ENCODE measurements at regions not wholly inside any gene's neighbourhood (a gene's known extent, or its start where the extent isn't known, plus 50 kb on each side); places are given as distances from the start of the nearest gene placed in this dataset.

DNA sequence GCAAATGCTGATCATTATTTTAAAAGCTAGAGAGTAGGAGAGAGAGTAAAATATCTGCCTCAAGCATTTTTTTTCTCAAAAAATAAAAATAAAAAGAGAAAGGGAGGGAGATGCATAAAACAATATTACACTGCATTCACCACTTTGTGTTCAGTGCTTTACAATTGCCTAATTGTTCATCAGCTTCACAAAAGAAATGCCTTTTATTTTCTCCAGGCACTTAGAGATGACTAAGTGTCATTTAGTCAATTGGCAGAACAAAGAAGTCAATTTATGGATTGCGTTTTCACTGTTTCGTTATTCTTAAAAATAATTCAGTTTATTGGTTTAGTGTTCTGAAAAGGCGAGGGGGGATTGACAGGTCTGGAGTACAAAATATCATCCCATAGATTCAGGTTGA, 232.5 kb upstream of the CCNH start:
- Histone ChIP-seq H3K27me3 (ENCODE audit: control insufficient read depth, insufficient read depth, low read length) (no peaks in the 10 kb centered on the region), H3K27ac (ENCODE audit: low read length) (no peak overlapping the region), H3K36me3 (ENCODE audit: control insufficient read depth, insufficient read depth, low read length) (no peaks in the 10 kb centered on the region; the same call in 1 of the 2 replicates), H3K4me3 (ENCODE audit: low read depth in 2 of 2, low read length in 2 of 2) (no peak overlapping the region), H3K4me1 (ENCODE audit: control insufficient read depth, insufficient read depth, low read length) (no peaks in the 10 kb centered on the region), H3K9me3 (ENCODE audit: control insufficient read depth, insufficient read depth, low read depth, low read length) (no peaks in the 10 kb centered on the region)
- no peak for ATAC-seq
- ChIA-PET CTCF (no interaction called here), POLR2A (no interaction called here)
- no TSS peak for BruUV-seq (replicated peaks)
- no peak for TF ChIP-seq SIN3A (IDR thresholded peaks at IDR 0.05; ENCODE audit: borderline replicate concordance, insufficient read depth, low read depth, low read length)
- TF ChIP-seq, protein P1, sequence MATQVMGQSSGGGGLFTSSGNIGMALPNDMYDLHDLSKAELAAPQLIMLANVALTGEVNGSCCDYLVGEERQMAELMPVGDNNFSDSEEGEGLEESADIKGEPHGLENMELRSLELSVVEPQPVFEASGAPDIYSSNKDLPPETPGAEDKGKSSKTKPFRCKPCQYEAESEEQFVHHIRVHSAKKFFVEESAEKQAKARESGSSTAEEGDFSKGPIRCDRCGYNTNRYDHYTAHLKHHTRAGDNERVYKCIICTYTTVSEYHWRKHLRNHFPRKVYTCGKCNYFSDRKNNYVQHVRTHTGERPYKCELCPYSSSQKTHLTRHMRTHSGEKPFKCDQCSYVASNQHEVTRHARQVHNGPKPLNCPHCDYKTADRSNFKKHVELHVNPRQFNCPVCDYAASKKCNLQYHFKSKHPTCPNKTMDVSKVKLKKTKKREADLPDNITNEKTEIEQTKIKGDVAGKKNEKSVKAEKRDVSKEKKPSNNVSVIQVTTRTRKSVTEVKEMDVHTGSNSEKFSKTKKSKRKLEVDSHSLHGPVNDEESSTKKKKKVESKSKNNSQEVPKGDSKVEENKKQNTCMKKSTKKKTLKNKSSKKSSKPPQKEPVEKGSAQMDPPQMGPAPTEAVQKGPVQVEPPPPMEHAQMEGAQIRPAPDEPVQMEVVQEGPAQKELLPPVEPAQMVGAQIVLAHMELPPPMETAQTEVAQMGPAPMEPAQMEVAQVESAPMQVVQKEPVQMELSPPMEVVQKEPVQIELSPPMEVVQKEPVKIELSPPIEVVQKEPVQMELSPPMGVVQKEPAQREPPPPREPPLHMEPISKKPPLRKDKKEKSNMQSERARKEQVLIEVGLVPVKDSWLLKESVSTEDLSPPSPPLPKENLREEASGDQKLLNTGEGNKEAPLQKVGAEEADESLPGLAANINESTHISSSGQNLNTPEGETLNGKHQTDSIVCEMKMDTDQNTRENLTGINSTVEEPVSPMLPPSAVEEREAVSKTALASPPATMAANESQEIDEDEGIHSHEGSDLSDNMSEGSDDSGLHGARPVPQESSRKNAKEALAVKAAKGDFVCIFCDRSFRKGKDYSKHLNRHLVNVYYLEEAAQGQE (IDR thresholded peaks at IDR 0.05; ENCODE audit: insufficient read depth in 1 of 2, low read depth in 2 of 2, low read length in 1 of 2): no peak
- TF ChIP-seq TCF7L2 (IDR thresholded peaks at IDR 0.05; ENCODE audit: low read depth, low read length): no peak
- TF ChIP-seq POLR2AphosphoS5 (IDR thresholded peaks at IDR 0.05; ENCODE audit: low read depth, low read length): no peak
- TF ChIP-seq, protein P2, sequence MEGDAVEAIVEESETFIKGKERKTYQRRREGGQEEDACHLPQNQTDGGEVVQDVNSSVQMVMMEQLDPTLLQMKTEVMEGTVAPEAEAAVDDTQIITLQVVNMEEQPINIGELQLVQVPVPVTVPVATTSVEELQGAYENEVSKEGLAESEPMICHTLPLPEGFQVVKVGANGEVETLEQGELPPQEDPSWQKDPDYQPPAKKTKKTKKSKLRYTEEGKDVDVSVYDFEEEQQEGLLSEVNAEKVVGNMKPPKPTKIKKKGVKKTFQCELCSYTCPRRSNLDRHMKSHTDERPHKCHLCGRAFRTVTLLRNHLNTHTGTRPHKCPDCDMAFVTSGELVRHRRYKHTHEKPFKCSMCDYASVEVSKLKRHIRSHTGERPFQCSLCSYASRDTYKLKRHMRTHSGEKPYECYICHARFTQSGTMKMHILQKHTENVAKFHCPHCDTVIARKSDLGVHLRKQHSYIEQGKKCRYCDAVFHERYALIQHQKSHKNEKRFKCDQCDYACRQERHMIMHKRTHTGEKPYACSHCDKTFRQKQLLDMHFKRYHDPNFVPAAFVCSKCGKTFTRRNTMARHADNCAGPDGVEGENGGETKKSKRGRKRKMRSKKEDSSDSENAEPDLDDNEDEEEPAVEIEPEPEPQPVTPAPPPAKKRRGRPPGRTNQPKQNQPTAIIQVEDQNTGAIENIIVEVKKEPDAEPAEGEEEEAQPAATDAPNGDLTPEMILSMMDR (IDR thresholded peaks at IDR 0.05): no peak
- in situ Hi-C loops (cut with HindIII; ENCODE audit: low pct_unique_long_range_greater_than_20kb, low sequenced_read_pairs) (no loop called here), intact Hi-C loops (cut with micrococcal nuclease; ENCODE audit: unreplicated experiment) (no loop called here)
- no peak for DNase-seq (ENCODE audit: low read depth, low spot score)

DNA sequence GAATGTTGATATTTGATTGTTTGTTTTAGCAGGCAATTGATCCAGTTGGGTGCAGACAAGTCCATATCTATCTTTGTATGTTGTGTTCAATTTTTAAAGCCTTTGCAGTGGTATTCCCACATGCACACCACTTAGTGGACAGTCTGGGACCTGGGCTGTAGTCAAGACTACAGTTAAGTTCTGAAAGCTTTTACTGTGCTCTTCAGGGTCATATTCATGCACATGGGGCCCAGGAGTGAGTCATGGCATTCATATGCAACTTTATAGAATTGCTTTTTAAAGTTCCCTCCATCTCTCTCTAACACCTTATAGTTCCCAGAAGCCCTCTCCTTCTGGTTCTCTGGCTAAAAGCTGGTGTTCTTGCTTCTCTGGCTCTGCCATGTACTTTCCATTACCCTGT, 228.2 kb upstream of the CCNH start:
- Histone ChIP-seq H3K36me3 (ENCODE audit: control insufficient read depth, insufficient read depth, low read length) (no peaks in the 10 kb centered on the region; the same call in 1 of the 2 replicates), H3K9me3 (ENCODE audit: control insufficient read depth, insufficient read depth, low read depth, low read length) (no peaks in the 10 kb centered on the region), H3K4me1 (ENCODE audit: control insufficient read depth, insufficient read depth, low read length) (no peaks in the 10 kb centered on the region), H3K27ac (ENCODE audit: low read length) (no peak overlapping the region), H3K4me3 (ENCODE audit: low read depth in 2 of 2, low read length in 2 of 2) (no peak overlapping the region), H3K27me3 (ENCODE audit: control insufficient read depth, insufficient read depth, low read length) (no peaks in the 10 kb centered on the region)
- ATAC-seq (no peak), DNase-seq (ENCODE audit: low read depth, low spot score) (no peak)
- BruUV-seq (replicated peaks): no TSS peak
- ChIA-PET CTCF (no interaction called here), POLR2A (no interaction called here)
- intact Hi-C loops (cut with micrococcal nuclease; ENCODE audit: unreplicated experiment): no loop called here
- no peak for TF ChIP-seq TCF7L2 (IDR thresholded peaks at IDR 0.05; ENCODE audit: low read depth, low read length)
- TF ChIP-seq SIN3A (IDR thresholded peaks at IDR 0.05; ENCODE audit: borderline replicate concordance, insufficient read depth, low read depth, low read length): no peak
- TF ChIP-seq, protein P2 (IDR thresholded peaks at IDR 0.05): no peak
- TF ChIP-seq, protein P1 (IDR thresholded peaks at IDR 0.05; ENCODE audit: insufficient read depth in 1 of 2, low read depth in 2 of 2, low read length in 1 of 2): no peak
- TF ChIP-seq POLR2AphosphoS5 (IDR thresholded peaks at IDR 0.05; ENCODE audit: low read depth, low read length): no peak
- in situ Hi-C loops (cut with HindIII; ENCODE audit: low pct_unique_long_range_greater_than_20kb, low sequenced_read_pairs): no loop called here

Data from Panc1 (cell line).